ENCODE measurements at regions not wholly inside any gene's neighbourhood (a gene's known extent, or its start where the extent isn't known, plus 50 kb on each side); places are given as distances from the start of the nearest gene placed in this dataset.

- no peak overlapping the region for H3K4me2 ChIP-seq (ENCODE audit: low read length)
- H3K27ac ChIP-seq (ENCODE audit: low read length), result no peak overlapping the region
- no peaks in the 10 kb centered on the region for H3K9me3 ChIP-seq (ENCODE audit: low read length)
- no peaks in the 10 kb centered on the region for H4K20me1 ChIP-seq (ENCODE audit: insufficient read depth)
- H3K36me3 ChIP-seq (ENCODE audit: insufficient read depth, low read length), result no peaks in the 10 kb centered on the region
- H3K9me2 ChIP-seq (ENCODE audit: insufficient read depth, low read length), result no peaks in the 10 kb centered on the region
- no peaks in the 10 kb centered on the region for H3K27me3 ChIP-seq (ENCODE audit: insufficient read depth, low read depth, low read length)
- no peak overlapping the region for H3K9ac ChIP-seq (ENCODE audit: low read length)
- no peaks in the 10 kb centered on the region for H3F3A ChIP-seq (ENCODE audit: insufficient read depth, low read length, poor library complexity, severe bottlenecking)
- TF ChIP-seq SMC3 (conservative IDR thresholded peaks at IDR 0.05; ENCODE audit: poor library complexity) (no peak), EZH2 (IDR thresholded peaks at IDR 0.05; ENCODE audit: borderline replicate concordance, insufficient read depth, low read length, poor library complexity, severe bottlenecking) (no peak), EP300 (conservative IDR thresholded peaks at IDR 0.05; ENCODE audit: poor library complexity, severe bottlenecking) (no peak), REST (IDR thresholded peaks at IDR 0.05; ENCODE audit: borderline replicate concordance) (no peak), POLR2AphosphoS5 (IDR thresholded peaks at IDR 0.05) (no peak), TAF1 (IDR thresholded peaks at IDR 0.05; ENCODE audit: low read depth) (no peak), CTCF (IDR thresholded peaks at IDR 0.05; ENCODE audit: poor library complexity, severe bottlenecking) (no peak), RAD21 (conservative IDR thresholded peaks at IDR 0.05) (no peak), MXI1 (conservative IDR thresholded peaks at IDR 0.05; ENCODE audit: poor library complexity, severe bottlenecking) (no peak)
- no peaks in the 10 kb centered on the region for H3K79me2 ChIP-seq (replicated peaks; ENCODE audit: insufficient read depth, low read length)
- H2AFZ ChIP-seq (ENCODE audit: low read depth, low read length), result no peak overlapping the region
- H3K4me3 ChIP-seq (ENCODE audit: low read length), result no peak overlapping the region
Measured at GRCh38 chr4:101515566-101515965, 168.2 kb upstream of the PPP3CA start.

- H3K9me2 ChIP-seq (ENCODE audit: insufficient read depth, low read length), result no peaks in the 10 kb centered on the region
- no peaks in the 10 kb centered on the region for H3K79me2 ChIP-seq (replicated peaks; ENCODE audit: insufficient read depth, low read length)
- no peak overlapping the region for H3K9ac ChIP-seq (ENCODE audit: low read length)
- no peak for TF ChIP-seq SMC3 (conservative IDR thresholded peaks at IDR 0.05; ENCODE audit: poor library complexity)
- no peaks in the 10 kb centered on the region for H3K36me3 ChIP-seq (ENCODE audit: insufficient read depth, low read length)
- H3K9me3 ChIP-seq (ENCODE audit: low read length), result no peaks in the 10 kb centered on the region
- no peaks in the 10 kb centered on the region for H4K20me1 ChIP-seq (ENCODE audit: insufficient read depth)
- H3K27me3 ChIP-seq (ENCODE audit: insufficient read depth, low read depth, low read length), result no peaks in the 10 kb centered on the region
- no peak overlapping the region for H3K4me2 ChIP-seq (ENCODE audit: low read length)
- H3K27ac ChIP-seq (ENCODE audit: low read length), result no peak overlapping the region
- H3K4me3 ChIP-seq (ENCODE audit: low read length), result no peak overlapping the region
- H3F3A ChIP-seq (ENCODE audit: insufficient read depth, low read length, poor library complexity, severe bottlenecking), result no peaks in the 10 kb centered on the region
- no peak overlapping the region for H2AFZ ChIP-seq (ENCODE audit: low read depth, low read length)
Measured at GRCh38 chr4:101515099-101515498, 167.8 kb upstream of the PPP3CA start.

GRCh38 chr4:101512416-101512815 is 165.1 kb upstream of the PPP3CA start:
- Histone ChIP-seq H4K20me1 (ENCODE audit: insufficient read depth) (no peaks in the 10 kb centered on the region), H3K79me2 (replicated peaks; ENCODE audit: insufficient read depth, low read length) (no peaks in the 10 kb centered on the region), H3K9me2 (ENCODE audit: insufficient read depth, low read length) (no peaks in the 10 kb centered on the region), H3K27ac (ENCODE audit: low read length) (no peak overlapping the region), H2AFZ (ENCODE audit: low read depth, low read length) (no peak overlapping the region), H3K27me3 (ENCODE audit: insufficient read depth, low read depth, low read length) (no peaks in the 10 kb centered on the region), H3K36me3 (ENCODE audit: insufficient read depth, low read length) (no peaks in the 10 kb centered on the region), H3K9ac (ENCODE audit: low read length) (no peak overlapping the region), H3K4me3 (ENCODE audit: low read length) (no peak overlapping the region), H3F3A (ENCODE audit: insufficient read depth, low read length, poor library complexity, severe bottlenecking) (no peaks in the 10 kb centered on the region), H3K4me2 (ENCODE audit: low read length) (no peak overlapping the region), H3K9me3 (ENCODE audit: low read length) (no peaks in the 10 kb centered on the region)
- no peak for TF ChIP-seq TAF1 (IDR thresholded peaks at IDR 0.05; ENCODE audit: low read depth)
- no peak for TF ChIP-seq RAD21 (conservative IDR thresholded peaks at IDR 0.05)
